ENCODE measurements at regions not wholly inside any gene's neighbourhood (a gene's known extent, or its start where the extent isn't known, plus 50 kb on each side); places are given as distances from the start of the nearest gene placed in this dataset.

DNA sequence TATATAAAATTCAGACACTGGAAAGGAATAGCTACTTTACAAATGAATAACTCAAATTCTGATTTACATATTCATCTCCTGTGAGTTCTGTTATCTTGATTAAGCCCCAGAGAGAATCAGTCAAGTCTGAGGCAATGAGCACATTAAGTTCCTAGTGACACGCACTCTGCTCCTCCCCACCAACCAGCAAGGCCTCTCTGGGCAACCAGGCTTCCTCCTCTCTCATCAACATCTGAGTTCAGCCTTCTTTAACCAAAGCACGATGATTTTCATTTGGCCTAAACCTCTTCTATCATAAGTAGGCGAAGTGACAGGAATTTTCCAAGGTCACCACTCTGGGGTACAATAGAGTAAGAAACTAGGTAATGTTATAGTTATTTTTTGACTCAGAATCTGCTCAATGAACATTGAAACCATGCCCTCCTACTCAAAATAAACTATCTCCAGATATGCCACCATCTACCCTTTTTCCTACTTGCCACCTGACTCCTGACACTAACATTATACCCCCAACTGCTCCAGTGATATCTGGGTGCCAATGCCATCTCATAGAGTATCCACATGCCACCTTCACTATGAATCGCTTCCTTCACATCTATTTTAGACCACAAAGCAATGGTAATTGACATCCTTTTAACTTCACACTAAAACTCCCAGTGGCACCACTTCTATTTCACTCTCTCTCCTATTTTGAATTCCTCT lies 114.8 kb downstream of the FAM76B start:
- DNase-seq (peak; percentile 68), ATAC-seq (peak; percentile 88)
- intact Hi-C loops (cut with micrococcal nuclease) = no loop called here
- ChIA-PET POLR2A (interaction anchor here (0.6 kb wide), 1 partner anchor 903 kb away, joined by 3 read pairs; no protein-coding TSS in a partner anchor), CTCF (no interaction called here)
- H3K27ac Mint-ChIP-seq = peak overlapping the region; percentile 78
- H3K27me3 Mint-ChIP-seq = no peaks in the 10 kb centered on the region
- H3K36me3 Mint-ChIP-seq (ENCODE audit: low read depth) = peaks cover 2% of the 10 kb centered on the region
- TF ChIP-seq, protein P1, sequence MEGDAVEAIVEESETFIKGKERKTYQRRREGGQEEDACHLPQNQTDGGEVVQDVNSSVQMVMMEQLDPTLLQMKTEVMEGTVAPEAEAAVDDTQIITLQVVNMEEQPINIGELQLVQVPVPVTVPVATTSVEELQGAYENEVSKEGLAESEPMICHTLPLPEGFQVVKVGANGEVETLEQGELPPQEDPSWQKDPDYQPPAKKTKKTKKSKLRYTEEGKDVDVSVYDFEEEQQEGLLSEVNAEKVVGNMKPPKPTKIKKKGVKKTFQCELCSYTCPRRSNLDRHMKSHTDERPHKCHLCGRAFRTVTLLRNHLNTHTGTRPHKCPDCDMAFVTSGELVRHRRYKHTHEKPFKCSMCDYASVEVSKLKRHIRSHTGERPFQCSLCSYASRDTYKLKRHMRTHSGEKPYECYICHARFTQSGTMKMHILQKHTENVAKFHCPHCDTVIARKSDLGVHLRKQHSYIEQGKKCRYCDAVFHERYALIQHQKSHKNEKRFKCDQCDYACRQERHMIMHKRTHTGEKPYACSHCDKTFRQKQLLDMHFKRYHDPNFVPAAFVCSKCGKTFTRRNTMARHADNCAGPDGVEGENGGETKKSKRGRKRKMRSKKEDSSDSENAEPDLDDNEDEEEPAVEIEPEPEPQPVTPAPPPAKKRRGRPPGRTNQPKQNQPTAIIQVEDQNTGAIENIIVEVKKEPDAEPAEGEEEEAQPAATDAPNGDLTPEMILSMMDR (IDR thresholded peaks at IDR 0.05) = no peak
- H3K9me3 Mint-ChIP-seq = no peaks in the 10 kb centered on the region
- H3K4me3 Mint-ChIP-seq = no peak overlapping the region
- peaks cover 48% of the 10 kb centered on the region for H3K4me1 Mint-ChIP-seq (ENCODE audit: low read depth)

DNA sequence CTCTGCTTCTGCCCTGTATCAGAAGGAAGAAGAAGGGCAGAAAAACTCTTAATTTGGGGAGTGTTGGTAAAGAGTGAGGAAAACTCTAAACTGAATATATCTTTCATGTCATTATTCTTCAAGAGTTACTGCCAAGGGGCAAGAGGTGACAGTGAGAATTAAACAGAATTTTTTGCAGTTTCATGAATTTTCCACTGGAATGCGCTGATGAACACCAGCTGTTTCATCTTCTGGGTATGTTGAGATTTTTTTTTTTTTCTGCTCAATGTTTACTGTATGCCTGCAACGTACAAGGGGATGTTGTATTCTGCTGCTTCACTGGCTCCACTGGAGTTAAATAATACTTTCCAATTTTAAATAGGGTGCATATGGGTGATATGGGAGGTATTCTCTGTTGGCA lies 117.8 kb downstream of the FAM76B start:
- DNase-seq = no peak
- intact Hi-C loops (cut with micrococcal nuclease) = no loop called here
- CTCF ChIA-PET = interaction anchor here (1.2 to 2.2 kb wide), 3 partner anchors 9 to 34 kb away, joined by 4 to 7 read pairs (median 4); no protein-coding TSS in a partner anchor
- TF ChIP-seq, protein P1 (IDR thresholded peaks at IDR 0.05) = no peak
- H3K27ac Mint-ChIP-seq = no peak overlapping the region
- H3K9me3 Mint-ChIP-seq = no peaks in the 10 kb centered on the region
- peaks cover 30% of the 10 kb centered on the region for H3K4me1 Mint-ChIP-seq (ENCODE audit: low read depth)
- no peak for ATAC-seq
- no peaks in the 10 kb centered on the region for H3K27me3 Mint-ChIP-seq
- no peaks in the 10 kb centered on the region for H3K36me3 Mint-ChIP-seq (ENCODE audit: low read depth)
- POLR2A ChIA-PET = interaction anchor here (0.6 to 1.5 kb wide), 2 partner anchors 9 to 146 kb away, joined by 3 to 4 read pairs; no protein-coding TSS in a partner anchor
- no peak overlapping the region for H3K4me3 Mint-ChIP-seq

DNA sequence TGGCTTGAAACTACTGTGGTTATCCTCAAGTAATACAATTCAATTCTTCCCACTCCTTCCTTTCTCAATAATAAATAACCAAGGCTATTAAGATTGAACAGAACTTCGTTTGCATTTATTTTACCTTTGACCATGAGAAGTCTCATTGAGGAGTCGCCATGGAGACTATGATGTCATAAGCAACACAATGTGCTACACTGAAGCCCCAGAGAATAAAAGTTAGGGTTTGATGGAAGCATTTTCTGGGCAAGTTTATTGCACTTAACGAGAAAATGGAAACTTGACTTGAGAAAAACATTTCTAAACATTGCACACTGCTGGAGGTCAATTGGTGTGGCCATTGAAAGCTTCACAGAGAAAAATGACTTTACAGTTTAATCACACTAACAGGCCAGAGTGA lies 121.5 kb downstream of the FAM76B start:
- H3K27me3 Mint-ChIP-seq = no peaks in the 10 kb centered on the region
- TF ChIP-seq, protein P1 (IDR thresholded peaks at IDR 0.05) = no peak
- no peak for ATAC-seq
- no peaks in the 10 kb centered on the region for H3K4me1 Mint-ChIP-seq (ENCODE audit: low read depth)
- peaks cover 5% of the 10 kb centered on the region for H3K9me3 Mint-ChIP-seq
- DNase-seq = no peak
- H3K4me3 Mint-ChIP-seq = no peak overlapping the region
- POLR2A ChIA-PET = no interaction called here
- CTCF ChIA-PET = interaction anchor here (0.8 to 1.0 kb wide), 2 partner anchors 27 to 37 kb away, joined by 3 read pairs; no protein-coding TSS in a partner anchor
- H3K27ac Mint-ChIP-seq = no peak overlapping the region
- H3K36me3 Mint-ChIP-seq (ENCODE audit: low read depth) = no peaks in the 10 kb centered on the region
- intact Hi-C loops (cut with micrococcal nuclease) = no loop called here

DNA sequence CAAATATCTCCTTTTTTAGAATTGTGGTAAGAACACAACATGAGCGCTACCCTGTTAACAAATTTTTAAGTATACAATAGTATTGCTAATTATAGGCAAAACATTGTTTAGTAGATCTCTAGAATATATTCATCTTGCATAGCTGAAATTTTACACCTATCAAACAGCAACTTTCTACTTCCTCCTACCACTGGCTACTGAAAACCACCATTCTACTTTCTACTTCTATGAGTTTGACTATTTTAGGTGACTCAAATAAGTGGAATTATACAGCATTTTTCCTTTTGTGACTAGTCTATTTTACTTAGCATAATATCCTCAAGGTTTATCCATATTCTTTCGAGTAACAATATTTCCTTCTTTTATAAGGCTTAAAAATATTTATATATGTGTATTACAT lies 128.4 kb downstream of the FAM76B start:
- Mint-ChIP-seq H3K4me1 (ENCODE audit: low read depth) (peaks cover 29% of the 10 kb centered on the region), H3K27me3 (no peaks in the 10 kb centered on the region), H3K4me3 (no peak overlapping the region), H3K27ac (no peak overlapping the region), H3K9me3 (peaks cover 5% of the 10 kb centered on the region), H3K36me3 (ENCODE audit: low read depth) (peaks cover 2% of the 10 kb centered on the region)
- intact Hi-C loops (cut with micrococcal nuclease) = loop anchor here (5.0 kb wide), 1 partner anchor 36 kb away; no protein-coding TSS in a partner anchor
- DNase-seq (no peak), ATAC-seq (peak; percentile 62)
- POLR2A ChIA-PET = no interaction called here
- CTCF ChIA-PET = interaction anchor here (0.7 to 0.9 kb wide), 2 partner anchors 44 to 165 kb away, joined by 3 read pairs; no protein-coding TSS in a partner anchor
- TF ChIP-seq, protein P1 (IDR thresholded peaks at IDR 0.05) = no peak

DNA sequence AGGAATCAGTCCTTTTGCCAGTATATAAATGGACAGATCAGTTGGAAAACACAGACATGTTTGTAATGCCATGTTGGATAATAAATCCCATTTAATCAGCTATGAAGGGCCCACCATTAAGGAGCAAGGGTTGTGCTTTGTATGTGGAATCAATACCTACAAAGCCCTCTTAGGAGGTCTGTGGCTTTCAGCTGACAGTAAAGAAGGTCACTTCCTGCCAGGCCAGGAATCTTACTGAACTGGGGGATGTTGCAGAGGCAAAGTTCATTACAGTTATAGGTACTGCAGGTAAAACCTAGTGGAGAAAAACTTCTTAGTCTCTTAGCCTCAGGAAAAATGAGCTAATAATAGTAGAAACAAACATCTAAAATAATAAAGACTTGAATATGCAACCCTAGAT lies 129.5 kb downstream of the FAM76B start:
- H3K4me3 Mint-ChIP-seq = no peak overlapping the region
- intact Hi-C loops (cut with micrococcal nuclease) = loop anchor here (5.0 kb wide), 1 partner anchor 37 kb away; no protein-coding TSS in a partner anchor
- H3K36me3 Mint-ChIP-seq (ENCODE audit: low read depth) = peaks cover 2% of the 10 kb centered on the region
- peak; percentile 70 for ATAC-seq
- TF ChIP-seq, protein P1 (IDR thresholded peaks at IDR 0.05) = no peak
- CTCF ChIA-PET = interaction anchor here (0.9 to 2.0 kb wide), 3 partner anchors 11 to 47 kb away, joined by 3 to 10 read pairs (median 4); no protein-coding TSS in a partner anchor
- H3K27me3 Mint-ChIP-seq = no peaks in the 10 kb centered on the region
- H3K9me3 Mint-ChIP-seq = no peaks in the 10 kb centered on the region
- no peak for DNase-seq
- no peak overlapping the region for H3K27ac Mint-ChIP-seq
- H3K4me1 Mint-ChIP-seq (ENCODE audit: low read depth) = peaks cover 29% of the 10 kb centered on the region
- POLR2A ChIA-PET = interaction anchor here (1.5 kb wide), 1 partner anchor 18 kb away, joined by 4 read pairs; no protein-coding TSS in a partner anchor
